Activated CD4-positive, alpha-beta memory T cell treated with anti-CD3 and anti-CD28 coated beads, Interleukin-2, amount 10 ng/mL, durations not matched to agents 7 days and 5 days (primary cell): ENCODE measurements at regions not wholly inside any gene's neighbourhood (a gene's known extent, or its start where the extent isn't known, plus 50 kb on each side); places are given as distances from the start of the nearest gene placed in this dataset.

Experiments used
- CTCF ChIA-PET: fragments of 350-600 bp; sonication (Branson Sonifier 250); formaldehyde crosslinking; loops from one replicate; lab custom pipeline; 2021; ENCODE audit warnings: antibody characterized with exemption, inconsistent platforms; lab: Charles Lee
- POLR2A ChIA-PET: fragments of 350-600 bp; sonication (Branson Sonifier 250); formaldehyde crosslinking; loops from one replicate; lab custom pipeline; 2021; ENCODE audit warnings: antibody characterized with exemption; lab: Charles Lee
- DNase-seq: peaks from one replicate; pipeline ENCODE4 v3.0.0-alpha.2; 2020
- H3K27ac Mint-ChIP-seq: one replicate; pipeline ENCODE4 v1.8.0; 2021; ENCODE audit warnings: mild to moderate bottlenecking, mixed read lengths
- H3K27me3 Mint-ChIP-seq: one replicate; pipeline ENCODE4 v1.8.0; 2021; ENCODE audit warnings: mixed read lengths
- H3K36me3 Mint-ChIP-seq: one replicate; pipeline ENCODE4 v1.8.0; 2021; ENCODE audit warnings: low read depth, mixed read lengths
- H3K4me1 Mint-ChIP-seq: one replicate; pipeline ENCODE4 v1.8.0; 2021; ENCODE audit warnings: mixed read lengths
- H3K4me3 Mint-ChIP-seq: one replicate; pipeline ENCODE4 v1.8.0; 2021; ENCODE audit warnings: mild to moderate bottlenecking, mixed read lengths
- H3K9me3 Mint-ChIP-seq: one replicate; pipeline ENCODE4 v1.8.0; 2021; ENCODE audit warnings: mixed read lengths

DNA sequence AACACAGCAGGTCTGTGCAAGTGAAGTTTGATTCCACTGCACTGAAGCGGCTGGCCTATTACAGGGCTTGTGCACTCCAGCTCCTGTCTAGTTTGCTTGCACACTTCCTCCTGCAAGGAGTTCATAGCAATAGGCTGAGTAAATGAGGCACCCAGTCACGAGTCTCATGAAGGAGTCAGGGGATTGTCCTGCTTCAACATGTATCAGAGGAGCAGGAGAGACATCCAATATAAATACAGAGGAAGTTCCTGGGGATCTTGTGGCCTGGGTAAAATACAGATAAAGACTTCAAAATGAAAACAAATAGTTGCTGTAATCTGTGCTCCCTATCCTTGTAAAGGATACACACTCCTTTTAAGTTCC lies 259.9 kb downstream of the SLITRK1 start:
- Mint-ChIP-seq H3K9me3 (peaks cover 5% of the 10 kb centered on the region), H3K4me1 (no peaks in the 10 kb centered on the region), H3K4me3 (no peak overlapping the region), H3K36me3 (no peaks in the 10 kb centered on the region), H3K27ac (no peak overlapping the region), H3K27me3 (no peaks in the 10 kb centered on the region)
- ChIA-PET CTCF (no interaction called here), POLR2A (no interaction called here)
- DNase-seq: no peak

DNA sequence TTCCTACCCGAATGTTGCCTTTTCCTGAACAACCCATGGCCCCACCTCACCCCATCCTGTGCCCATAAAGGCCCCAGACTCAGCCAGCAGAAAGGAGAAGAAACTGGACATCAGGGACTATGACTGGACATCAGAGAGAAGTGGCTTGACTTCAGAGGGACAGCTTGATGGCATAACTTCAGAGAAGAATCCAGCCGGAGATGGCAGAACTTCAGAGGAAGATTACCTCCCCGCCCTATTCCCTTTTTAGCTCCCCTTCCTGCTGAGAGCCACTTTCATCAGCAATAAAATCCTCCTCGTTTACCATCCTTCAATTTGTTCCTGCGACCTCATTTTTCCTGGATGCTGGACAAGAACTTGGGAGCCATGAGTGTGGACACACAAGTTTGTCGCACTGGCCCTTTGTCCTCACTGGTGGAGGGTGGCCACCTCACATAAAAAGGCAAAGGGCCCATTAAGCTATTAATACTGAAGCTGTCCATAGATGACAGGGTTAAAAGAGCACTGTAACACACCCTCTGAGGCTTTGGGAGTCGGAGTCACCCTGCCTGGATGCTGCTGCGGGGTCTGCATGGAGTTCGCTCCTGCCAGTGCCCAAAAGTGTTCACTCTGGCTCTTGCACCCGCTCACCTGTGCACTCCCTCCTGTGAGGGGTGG lies 260.4 kb downstream of the SLITRK1 start:
- Mint-ChIP-seq H3K27me3 (no peaks in the 10 kb centered on the region), H3K27ac (no peak overlapping the region), H3K9me3 (peaks cover 5% of the 10 kb centered on the region), H3K4me1 (no peaks in the 10 kb centered on the region), H3K36me3 (no peaks in the 10 kb centered on the region), H3K4me3 (no peak overlapping the region)
- ChIA-PET CTCF (no interaction called here), POLR2A (no interaction called here)
- no peak for DNase-seq

DNA sequence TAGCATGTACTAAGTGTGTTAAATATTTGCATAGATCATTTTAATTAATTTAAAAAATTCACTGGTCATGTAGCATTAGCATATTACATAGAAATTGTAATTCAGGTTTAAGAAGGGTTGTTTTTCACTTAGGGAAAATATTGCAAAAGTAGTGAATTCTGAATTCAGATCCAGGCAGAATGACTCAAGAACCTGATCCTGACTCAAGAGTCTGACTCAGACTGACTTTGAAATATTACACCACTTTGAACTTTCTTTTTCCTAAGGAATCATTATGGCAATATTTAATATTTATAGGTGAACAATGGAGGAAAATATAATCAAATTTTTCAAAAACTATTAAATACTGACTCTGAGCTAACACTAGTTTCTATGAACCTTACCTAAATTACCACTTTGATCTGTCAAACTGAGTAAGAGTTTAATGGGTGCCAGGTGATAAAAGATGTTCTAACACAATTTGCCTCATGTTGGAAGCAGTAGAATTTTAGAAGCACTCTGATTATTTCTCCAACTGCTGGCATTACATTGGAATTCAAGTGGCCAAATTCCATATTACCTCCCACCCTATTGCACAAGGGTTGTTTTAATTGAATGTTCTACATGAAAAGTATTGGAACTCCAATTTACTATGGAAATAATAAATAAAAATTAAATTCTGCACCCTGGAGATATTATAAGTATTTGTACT lies 261.6 kb downstream of the SLITRK1 start:
- no peak overlapping the region for H3K27ac Mint-ChIP-seq

DNA sequence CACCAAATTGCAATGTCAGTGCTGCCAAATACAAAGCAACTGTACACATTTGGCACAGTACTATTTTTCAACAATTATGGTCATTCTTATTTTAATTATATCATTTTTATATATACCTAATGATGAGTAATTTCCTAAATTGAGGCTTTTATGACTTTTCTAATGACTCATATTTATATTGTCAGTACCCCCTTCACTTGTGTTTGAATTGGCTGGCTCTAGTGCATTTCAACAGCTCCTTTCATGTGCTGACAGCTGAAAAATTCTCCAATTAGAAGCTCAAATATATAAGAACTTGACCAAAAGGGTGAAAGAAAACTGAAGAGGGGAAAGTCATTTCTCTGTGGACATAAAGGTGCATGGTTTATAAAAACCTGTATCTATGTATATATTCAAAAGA lies 263.3 kb downstream of the SLITRK1 start:
- no peaks in the 10 kb centered on the region for H3K4me1 Mint-ChIP-seq
- no peak for DNase-seq
- POLR2A ChIA-PET: no interaction called here
- CTCF ChIA-PET: no interaction called here
- peaks cover 8% of the 10 kb centered on the region for H3K9me3 Mint-ChIP-seq
- H3K27me3 Mint-ChIP-seq: no peaks in the 10 kb centered on the region
- H3K36me3 Mint-ChIP-seq: no peaks in the 10 kb centered on the region
- no peak overlapping the region for H3K27ac Mint-ChIP-seq
- H3K4me3 Mint-ChIP-seq: no peak overlapping the region

More for the DNA sequence above, 261.6 kb downstream of the SLITRK1 start:
- H3K27me3 Mint-ChIP-seq: no peaks in the 10 kb centered on the region
- H3K36me3 Mint-ChIP-seq: no peaks in the 10 kb centered on the region
- H3K9me3 Mint-ChIP-seq: peaks cover 5% of the 10 kb centered on the region
- H3K4me1 Mint-ChIP-seq: no peaks in the 10 kb centered on the region
- no peak for DNase-seq
- CTCF ChIA-PET: no interaction called here
- POLR2A ChIA-PET: no interaction called here
- H3K4me3 Mint-ChIP-seq: no peak overlapping the region

DNA sequence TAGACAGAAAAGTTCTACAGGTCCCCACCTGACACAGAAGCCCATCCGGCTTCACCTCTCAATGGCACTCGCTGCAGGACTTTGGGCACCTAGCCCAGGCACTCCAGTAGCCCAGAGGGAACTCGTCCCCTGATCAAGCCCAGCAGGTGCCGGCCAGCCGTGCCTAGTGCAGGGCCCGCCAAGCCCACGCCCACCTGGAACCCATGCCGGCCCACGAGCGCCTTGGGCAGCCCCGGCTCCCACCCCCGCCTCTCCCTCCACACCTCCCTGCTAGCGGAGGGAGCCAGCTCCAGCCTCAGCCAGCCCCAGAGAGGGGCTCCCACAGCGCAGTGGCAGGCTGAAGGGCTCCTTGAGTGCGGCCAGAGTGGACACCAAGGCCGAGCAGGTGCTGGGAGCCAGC lies 268.8 kb downstream of the SLITRK1 start:
- H3K9me3 Mint-ChIP-seq: peaks cover 14% of the 10 kb centered on the region
- CTCF ChIA-PET: no interaction called here
- no peaks in the 10 kb centered on the region for H3K4me1 Mint-ChIP-seq
- no peaks in the 10 kb centered on the region for H3K36me3 Mint-ChIP-seq
- no peak for DNase-seq
- POLR2A ChIA-PET: no interaction called here
- H3K27ac Mint-ChIP-seq: no peak overlapping the region
- H3K4me3 Mint-ChIP-seq: no peak overlapping the region
- H3K27me3 Mint-ChIP-seq: no peaks in the 10 kb centered on the region

DNA sequence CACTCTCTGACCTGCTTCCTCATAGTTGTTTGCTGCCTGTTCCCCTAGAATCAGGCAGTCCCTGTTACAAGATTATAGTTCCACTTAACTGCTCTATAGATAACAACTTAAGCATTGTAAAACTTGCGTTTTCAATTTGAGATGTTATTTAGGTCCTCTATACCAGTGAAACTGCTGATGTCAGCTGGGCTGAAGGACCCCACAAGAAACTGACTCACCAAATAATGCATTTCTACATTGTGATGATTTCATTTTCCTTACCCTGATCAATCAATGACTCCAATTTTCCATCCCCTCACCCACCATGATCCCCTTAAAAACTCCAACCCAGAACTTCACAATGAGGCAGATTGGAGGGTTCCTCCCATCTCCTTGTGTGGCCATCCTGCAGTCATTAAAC lies 280.7 kb downstream of the SLITRK1 start:
- peaks cover 6% of the 10 kb centered on the region for H3K9me3 Mint-ChIP-seq
- ChIA-PET CTCF (no interaction called here), POLR2A (no interaction called here)
- no peaks in the 10 kb centered on the region for H3K27me3 Mint-ChIP-seq
- no peaks in the 10 kb centered on the region for H3K4me1 Mint-ChIP-seq
- no peak overlapping the region for H3K27ac Mint-ChIP-seq
- H3K4me3 Mint-ChIP-seq: no peak overlapping the region
- DNase-seq: no peak
- H3K36me3 Mint-ChIP-seq: no peaks in the 10 kb centered on the region

DNA sequence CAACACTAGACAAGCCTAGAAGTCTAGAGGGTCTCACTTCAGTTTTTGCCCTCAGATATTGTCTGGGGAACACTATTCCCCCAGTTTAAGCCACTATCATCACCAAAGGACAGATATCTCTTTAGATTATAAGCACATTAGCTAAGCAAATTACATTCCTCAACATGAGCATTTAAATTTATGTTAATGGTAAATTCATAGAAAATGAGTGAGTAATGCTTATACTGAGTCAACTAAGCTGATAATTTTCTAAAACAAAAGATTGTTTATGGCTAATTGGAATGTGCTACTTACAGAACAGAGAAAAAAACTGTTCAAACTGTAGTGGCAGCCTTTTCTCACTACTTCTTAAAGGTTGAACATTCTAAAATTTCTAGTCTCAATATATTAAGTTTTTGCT lies 290.2 kb downstream of the SLITRK1 start:
- no peaks in the 10 kb centered on the region for H3K4me1 Mint-ChIP-seq
- no peaks in the 10 kb centered on the region for H3K36me3 Mint-ChIP-seq
- ChIA-PET CTCF (no interaction called here), POLR2A (no interaction called here)
- peaks cover 11% of the 10 kb centered on the region for H3K9me3 Mint-ChIP-seq
- H3K4me3 Mint-ChIP-seq: no peak overlapping the region
- H3K27me3 Mint-ChIP-seq: no peaks in the 10 kb centered on the region
- no peak for DNase-seq
- no peak overlapping the region for H3K27ac Mint-ChIP-seq

DNA sequence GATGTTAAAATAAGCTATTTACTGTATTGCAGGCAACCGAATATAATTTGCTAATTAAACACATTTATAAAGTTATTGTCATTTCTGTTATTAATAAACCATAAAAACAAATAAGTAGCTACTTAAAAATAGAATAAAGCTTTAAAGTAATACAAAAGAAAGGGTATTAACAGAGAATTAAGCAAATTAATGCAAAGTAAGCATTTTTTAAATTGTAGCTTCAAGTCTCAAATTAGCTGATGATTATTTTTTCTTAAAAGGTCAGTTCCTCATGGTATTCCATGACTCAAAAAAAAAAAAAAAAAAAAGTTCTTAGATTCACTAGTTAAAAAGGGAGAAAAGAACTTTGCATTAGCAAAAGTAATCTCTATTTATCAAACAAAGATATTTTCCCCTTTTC lies 292.5 kb downstream of the SLITRK1 start:
- Mint-ChIP-seq H3K27me3 (no peaks in the 10 kb centered on the region), H3K36me3 (no peaks in the 10 kb centered on the region), H3K4me1 (no peaks in the 10 kb centered on the region), H3K27ac (no peak overlapping the region), H3K9me3 (peaks cover 7% of the 10 kb centered on the region), H3K4me3 (no peak overlapping the region)
- CTCF ChIA-PET: no interaction called here
- POLR2A ChIA-PET: no interaction called here
- no peak for DNase-seq

DNA sequence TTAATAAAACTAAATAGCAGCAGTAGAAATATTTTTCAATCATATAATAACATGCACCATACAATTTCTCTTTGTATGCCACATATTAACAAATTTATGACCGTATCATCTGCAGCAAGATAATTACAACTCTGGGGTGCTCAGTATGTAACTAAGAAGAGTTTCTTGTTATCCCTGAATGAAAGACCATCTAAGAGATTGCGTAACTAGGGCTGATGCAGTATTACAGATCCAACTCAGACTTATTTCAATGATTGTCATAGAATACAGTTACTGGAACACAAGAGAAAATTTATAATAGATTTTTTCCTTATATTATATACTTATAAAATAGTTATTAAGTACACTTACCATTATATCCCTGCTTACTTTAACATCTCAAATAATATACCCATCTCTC lies 305.1 kb downstream of the SLITRK1 start:
- CTCF ChIA-PET: no interaction called here
- Mint-ChIP-seq H3K27me3 (no peaks in the 10 kb centered on the region), H3K9me3 (peaks cover 2% of the 10 kb centered on the region), H3K4me1 (no peaks in the 10 kb centered on the region), H3K4me3 (no peak overlapping the region), H3K27ac (no peak overlapping the region), H3K36me3 (no peaks in the 10 kb centered on the region)
- POLR2A ChIA-PET: no interaction called here
- no peak for DNase-seq

DNA sequence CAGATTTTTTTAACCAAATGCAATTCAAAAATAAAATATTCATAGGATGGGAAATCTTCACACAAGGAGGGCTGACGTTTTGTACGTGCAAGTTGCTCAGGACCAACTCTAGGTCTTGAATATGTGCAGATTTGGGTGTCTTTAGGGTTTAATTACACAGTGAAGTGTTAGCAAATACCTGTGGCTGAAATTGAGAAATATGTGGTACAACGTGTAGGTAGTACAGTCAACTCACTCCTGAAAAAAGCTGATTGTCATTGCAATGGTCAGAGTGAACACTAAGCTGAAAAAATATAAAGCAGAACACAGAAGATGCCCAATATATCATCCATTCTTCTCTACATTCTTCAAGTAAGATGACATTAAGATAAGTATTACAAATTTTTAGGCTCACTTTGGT lies 314.3 kb downstream of the SLITRK1 start:
- no peaks in the 10 kb centered on the region for H3K36me3 Mint-ChIP-seq
- no peak for DNase-seq
- no peaks in the 10 kb centered on the region for H3K27me3 Mint-ChIP-seq
- peaks cover 2% of the 10 kb centered on the region for H3K9me3 Mint-ChIP-seq
- CTCF ChIA-PET: no interaction called here
- no peak overlapping the region for H3K27ac Mint-ChIP-seq
- POLR2A ChIA-PET: no interaction called here
- no peaks in the 10 kb centered on the region for H3K4me1 Mint-ChIP-seq
- H3K4me3 Mint-ChIP-seq: no peak overlapping the region

DNA sequence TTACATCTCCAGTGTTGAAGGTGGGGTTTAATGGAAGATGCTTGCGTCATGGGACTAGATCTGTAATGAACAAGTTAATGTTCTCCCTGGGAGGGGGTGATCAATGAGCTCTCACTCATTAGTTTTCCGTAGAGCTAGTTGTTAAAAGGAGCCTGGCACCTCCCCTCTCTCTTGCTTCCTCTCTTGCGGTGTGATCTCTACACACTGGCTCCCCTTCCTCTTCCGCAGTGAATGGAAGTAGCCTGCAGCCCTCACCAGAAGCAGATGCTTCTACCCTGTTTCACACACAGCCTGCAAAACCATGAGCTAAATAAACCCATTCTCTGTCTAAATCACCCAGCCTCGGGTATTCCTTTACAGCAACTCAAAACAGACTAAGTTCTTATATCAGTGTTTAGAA lies 318.8 kb downstream of the SLITRK1 start:
- ChIA-PET CTCF (no interaction called here), POLR2A (no interaction called here)
- no peak for DNase-seq
- Mint-ChIP-seq H3K27ac (no peak overlapping the region), H3K4me3 (no peak overlapping the region), H3K27me3 (no peaks in the 10 kb centered on the region), H3K4me1 (no peaks in the 10 kb centered on the region), H3K36me3 (no peaks in the 10 kb centered on the region), H3K9me3 (no peaks in the 10 kb centered on the region)

DNA sequence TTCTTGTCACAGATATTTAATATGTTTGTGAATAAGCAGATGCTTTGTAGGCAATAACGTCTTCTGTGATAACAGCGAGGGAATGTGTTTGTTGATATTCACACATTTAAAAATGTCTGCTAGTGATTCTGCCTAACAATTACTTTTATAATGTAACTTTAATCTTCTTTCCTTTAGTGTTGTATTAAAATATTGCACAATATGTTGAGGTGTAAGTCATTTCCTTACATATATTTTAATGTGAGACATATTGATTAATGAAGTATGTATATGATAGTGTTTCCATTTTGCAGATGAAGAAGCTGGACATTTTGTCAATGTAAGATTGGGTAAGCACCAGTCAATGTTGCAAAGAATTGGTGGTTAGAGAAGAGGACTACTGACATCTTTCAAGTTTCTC lies 324.4 kb downstream of the SLITRK1 start:
- no peaks in the 10 kb centered on the region for H3K27me3 Mint-ChIP-seq
- H3K4me1 Mint-ChIP-seq: no peaks in the 10 kb centered on the region
- POLR2A ChIA-PET: no interaction called here
- DNase-seq: no peak
- CTCF ChIA-PET: no interaction called here
- no peak overlapping the region for H3K27ac Mint-ChIP-seq
- H3K9me3 Mint-ChIP-seq: no peaks in the 10 kb centered on the region
- no peak overlapping the region for H3K4me3 Mint-ChIP-seq
- no peaks in the 10 kb centered on the region for H3K36me3 Mint-ChIP-seq

DNA sequence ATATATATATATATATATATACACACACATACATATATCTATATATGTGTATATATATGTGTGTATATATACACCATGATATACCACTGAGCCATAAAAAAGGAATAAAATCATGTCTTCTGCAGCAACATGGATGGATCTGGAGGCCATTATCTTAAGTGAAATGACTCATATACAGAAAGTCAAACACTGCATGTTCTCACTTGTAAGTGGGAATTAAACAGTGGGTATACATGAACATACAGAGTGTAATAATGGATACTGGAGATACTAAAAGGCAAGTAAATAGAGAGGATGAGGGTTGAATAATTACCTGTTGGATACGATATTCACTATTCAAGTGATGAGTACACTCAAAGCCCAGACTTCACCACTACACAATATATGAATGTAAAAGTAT lies 332.6 kb downstream of the SLITRK1 start:
- CTCF ChIA-PET: no interaction called here
- Mint-ChIP-seq H3K4me1 (no peaks in the 10 kb centered on the region), H3K27me3 (no peaks in the 10 kb centered on the region), H3K4me3 (no peak overlapping the region), H3K9me3 (peaks cover 2% of the 10 kb centered on the region), H3K27ac (no peak overlapping the region), H3K36me3 (no peaks in the 10 kb centered on the region)
- DNase-seq: no peak
- POLR2A ChIA-PET: no interaction called here

DNA sequence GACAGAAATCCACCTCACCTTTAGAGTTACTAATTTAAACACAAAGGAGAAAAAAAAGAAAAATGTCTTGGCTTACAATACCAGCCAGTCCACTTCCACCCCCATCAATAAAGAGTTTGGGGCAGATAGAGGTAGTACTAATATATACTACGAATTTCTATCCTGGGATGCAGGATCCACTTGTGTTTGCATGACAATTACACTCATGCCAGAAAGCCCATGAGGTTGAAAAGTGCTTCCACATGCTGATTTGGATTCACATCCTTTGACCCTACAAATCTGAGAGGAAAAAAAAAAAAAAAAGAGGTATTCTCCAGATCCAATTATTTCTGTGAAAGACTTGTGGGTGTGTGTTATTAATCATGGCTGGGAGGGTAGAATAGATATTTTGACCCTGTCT lies 335.2 kb downstream of the SLITRK1 start:
- H3K4me1 Mint-ChIP-seq: no peaks in the 10 kb centered on the region
- ChIA-PET POLR2A (no interaction called here), CTCF (no interaction called here)
- H3K27ac Mint-ChIP-seq: no peak overlapping the region
- DNase-seq: no peak
- H3K36me3 Mint-ChIP-seq: no peaks in the 10 kb centered on the region
- H3K9me3 Mint-ChIP-seq: peaks cover 4% of the 10 kb centered on the region
- H3K4me3 Mint-ChIP-seq: no peak overlapping the region
- H3K27me3 Mint-ChIP-seq: no peaks in the 10 kb centered on the region
